ENCODE measurements at regions not wholly inside any gene's neighbourhood (a gene's known extent, or its start where the extent isn't known, plus 50 kb on each side); places are given as distances from the start of the nearest gene placed in this dataset.

DNA sequence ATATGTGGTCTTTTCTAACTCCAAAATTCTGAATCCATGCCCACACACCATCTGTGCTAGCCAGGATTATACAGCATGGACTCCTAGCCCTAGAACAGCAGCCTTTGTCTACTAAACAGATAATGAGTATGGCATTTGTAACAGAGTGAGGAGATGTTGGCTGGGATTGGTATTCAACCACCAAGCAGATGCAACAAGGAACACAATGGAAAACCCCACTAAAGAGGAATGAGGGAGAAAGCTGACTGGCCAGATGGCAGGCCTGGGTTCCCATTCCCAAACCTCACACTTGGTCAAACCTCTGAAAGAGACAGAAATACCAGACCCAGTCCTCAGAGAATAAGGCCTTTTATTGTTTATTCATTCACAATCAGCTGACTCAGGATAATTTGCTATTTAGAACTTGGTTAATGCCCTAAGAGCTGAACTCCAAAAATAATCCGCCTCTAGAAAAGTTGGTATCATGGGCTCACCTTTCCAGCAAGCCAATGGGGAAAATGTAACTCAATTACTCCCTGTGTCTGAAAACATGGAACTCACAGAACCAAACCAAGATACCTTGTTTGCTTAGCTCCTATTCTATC lies 145.6 kb downstream of the LRRC3B start:
- TF ChIP-seq, protein P1, sequence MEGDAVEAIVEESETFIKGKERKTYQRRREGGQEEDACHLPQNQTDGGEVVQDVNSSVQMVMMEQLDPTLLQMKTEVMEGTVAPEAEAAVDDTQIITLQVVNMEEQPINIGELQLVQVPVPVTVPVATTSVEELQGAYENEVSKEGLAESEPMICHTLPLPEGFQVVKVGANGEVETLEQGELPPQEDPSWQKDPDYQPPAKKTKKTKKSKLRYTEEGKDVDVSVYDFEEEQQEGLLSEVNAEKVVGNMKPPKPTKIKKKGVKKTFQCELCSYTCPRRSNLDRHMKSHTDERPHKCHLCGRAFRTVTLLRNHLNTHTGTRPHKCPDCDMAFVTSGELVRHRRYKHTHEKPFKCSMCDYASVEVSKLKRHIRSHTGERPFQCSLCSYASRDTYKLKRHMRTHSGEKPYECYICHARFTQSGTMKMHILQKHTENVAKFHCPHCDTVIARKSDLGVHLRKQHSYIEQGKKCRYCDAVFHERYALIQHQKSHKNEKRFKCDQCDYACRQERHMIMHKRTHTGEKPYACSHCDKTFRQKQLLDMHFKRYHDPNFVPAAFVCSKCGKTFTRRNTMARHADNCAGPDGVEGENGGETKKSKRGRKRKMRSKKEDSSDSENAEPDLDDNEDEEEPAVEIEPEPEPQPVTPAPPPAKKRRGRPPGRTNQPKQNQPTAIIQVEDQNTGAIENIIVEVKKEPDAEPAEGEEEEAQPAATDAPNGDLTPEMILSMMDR (conservative IDR thresholded peaks at IDR 0.05; ENCODE audit: low read depth, low read length): no peak
- TF ChIP-seq RCOR1 (IDR thresholded peaks at IDR 0.05; ENCODE audit: insufficient replicate concordance, low read length) (no peak), POLR2A (IDR thresholded peaks at IDR 0.05; ENCODE audit: low read depth, low read length) (no peak), MXI1 (IDR thresholded peaks at IDR 0.05; ENCODE audit: borderline replicate concordance, low read depth, low read length) (no peak), RFX5 (IDR thresholded peaks at IDR 0.05; ENCODE audit: low read depth, low read length) (no peak), CHD1 (IDR thresholded peaks at IDR 0.05; ENCODE audit: low read depth, low read length) (no peak)
- TF ChIP-seq, protein P2, sequence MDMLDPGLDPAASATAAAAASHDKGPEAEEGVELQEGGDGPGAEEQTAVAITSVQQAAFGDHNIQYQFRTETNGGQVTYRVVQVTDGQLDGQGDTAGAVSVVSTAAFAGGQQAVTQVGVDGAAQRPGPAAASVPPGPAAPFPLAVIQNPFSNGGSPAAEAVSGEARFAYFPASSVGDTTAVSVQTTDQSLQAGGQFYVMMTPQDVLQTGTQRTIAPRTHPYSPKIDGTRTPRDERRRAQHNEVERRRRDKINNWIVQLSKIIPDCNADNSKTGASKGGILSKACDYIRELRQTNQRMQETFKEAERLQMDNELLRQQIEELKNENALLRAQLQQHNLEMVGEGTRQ (IDR thresholded peaks at IDR 0.05; ENCODE audit: low read depth, low read length): no peak

All from IMR-90 (cell line).